ENCODE measurements at regions not wholly inside any gene's neighbourhood (a gene's known extent, or its start where the extent isn't known, plus 50 kb on each side); places are given as distances from the start of the nearest gene placed in this dataset.

DNA sequence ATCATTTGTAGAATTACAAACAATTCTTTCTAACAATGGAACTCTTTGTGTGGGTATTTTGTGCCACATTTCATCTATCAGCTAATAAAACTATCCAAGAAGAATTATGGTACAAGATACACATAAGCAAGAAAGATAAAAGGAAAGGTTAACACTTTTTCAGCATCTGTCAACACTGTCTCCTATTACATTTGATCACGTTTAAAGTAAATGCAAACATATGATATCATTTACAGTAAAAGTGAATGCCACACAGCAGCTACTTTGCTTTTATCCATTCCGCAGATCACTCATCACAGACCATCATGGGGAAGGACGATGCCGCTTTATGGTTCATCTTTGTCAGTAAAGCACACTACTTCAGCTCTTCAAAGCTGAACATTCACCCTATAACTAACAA is 456.4 kb upstream of the MANEA start (continued):
- TF ChIP-seq, protein P1, sequence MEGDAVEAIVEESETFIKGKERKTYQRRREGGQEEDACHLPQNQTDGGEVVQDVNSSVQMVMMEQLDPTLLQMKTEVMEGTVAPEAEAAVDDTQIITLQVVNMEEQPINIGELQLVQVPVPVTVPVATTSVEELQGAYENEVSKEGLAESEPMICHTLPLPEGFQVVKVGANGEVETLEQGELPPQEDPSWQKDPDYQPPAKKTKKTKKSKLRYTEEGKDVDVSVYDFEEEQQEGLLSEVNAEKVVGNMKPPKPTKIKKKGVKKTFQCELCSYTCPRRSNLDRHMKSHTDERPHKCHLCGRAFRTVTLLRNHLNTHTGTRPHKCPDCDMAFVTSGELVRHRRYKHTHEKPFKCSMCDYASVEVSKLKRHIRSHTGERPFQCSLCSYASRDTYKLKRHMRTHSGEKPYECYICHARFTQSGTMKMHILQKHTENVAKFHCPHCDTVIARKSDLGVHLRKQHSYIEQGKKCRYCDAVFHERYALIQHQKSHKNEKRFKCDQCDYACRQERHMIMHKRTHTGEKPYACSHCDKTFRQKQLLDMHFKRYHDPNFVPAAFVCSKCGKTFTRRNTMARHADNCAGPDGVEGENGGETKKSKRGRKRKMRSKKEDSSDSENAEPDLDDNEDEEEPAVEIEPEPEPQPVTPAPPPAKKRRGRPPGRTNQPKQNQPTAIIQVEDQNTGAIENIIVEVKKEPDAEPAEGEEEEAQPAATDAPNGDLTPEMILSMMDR (conservative IDR thresholded peaks at IDR 0.05; ENCODE audit: low read depth in 2 of 2) = no peak
- TF ChIP-seq ZNF331 (CRISPR knock-in tag; IDR thresholded peaks at IDR 0.05; ENCODE audit: low read depth) (no peak), POLR2AphosphoS5 (IDR thresholded peaks at IDR 0.05; ENCODE audit: low read depth) (no peak), EZH2phosphoT487 (IDR thresholded peaks at IDR 0.05; ENCODE audit: unreplicated experiment) (no peak), ZNF114 (CRISPR knock-in tag; IDR thresholded peaks at IDR 0.05) (no peak), STAT1 (IDR thresholded peaks at IDR 0.05; ENCODE audit: unreplicated experiment) (no peak), CREB1 (CRISPR knock-in tag; IDR thresholded peaks at IDR 0.05; ENCODE audit: low read depth) (no peak)

DNA sequence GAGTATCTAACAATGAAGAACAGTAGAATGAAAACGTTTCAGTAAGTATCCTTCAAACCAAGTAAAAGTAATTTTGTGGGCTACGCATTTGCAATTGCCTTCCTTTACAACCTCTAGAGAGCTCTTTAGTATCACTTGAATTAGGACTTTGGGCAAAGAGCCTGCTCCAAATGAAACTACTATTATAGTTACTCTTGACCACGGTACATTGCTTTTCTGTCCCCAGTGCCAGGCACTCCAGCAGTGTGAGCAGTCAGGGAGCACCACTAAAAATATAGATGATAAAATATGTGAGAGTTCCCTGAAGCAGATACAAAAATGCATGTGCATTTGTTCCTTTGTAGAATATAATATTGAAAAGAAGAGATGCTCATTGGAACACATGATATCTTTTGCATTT is 450.1 kb upstream of the MANEA start:
- no peaks in the 10 kb centered on the region for H3K36me3 Mint-ChIP-seq (ENCODE audit: low read depth)
- DNase-seq (ENCODE audit: low spot score) = no peak
- no peak overlapping the region for H2AFZ ChIP-seq

More for the DNA sequence above, 450.1 kb upstream of the MANEA start:
- no peaks in the 10 kb centered on the region for H3F3A ChIP-seq (replicated peaks; ENCODE audit: low read depth)
- H4K20me1 ChIP-seq (replicated peaks; ENCODE audit: insufficient read depth) = no peaks in the 10 kb centered on the region
- no peak overlapping the region for H3K27ac ChIP-seq (ENCODE audit: low read depth)
- no peaks in the 10 kb centered on the region for H3K79me2 ChIP-seq (replicated peaks; ENCODE audit: insufficient read depth)
- H3K4me3 ChIP-seq = no peak overlapping the region
- Mint-ChIP-seq H3K4me1 (no peaks in the 10 kb centered on the region; the same call in 2 of the 3 replicates), H3K9me3 (no peaks in the 10 kb centered on the region), H3K27ac (no peak overlapping the region), H3K4me3 (no peak overlapping the region), H3K27me3 (ENCODE audit: insufficient read depth, low read depth, poor library complexity) (no peaks in the 10 kb centered on the region)
- no peaks in the 10 kb centered on the region for H3K36me3 ChIP-seq (ENCODE audit: insufficient read depth)
- TF ChIP-seq STAT1 (IDR thresholded peaks at IDR 0.05; ENCODE audit: unreplicated experiment) (no peak), ZNF331 (CRISPR knock-in tag; IDR thresholded peaks at IDR 0.05; ENCODE audit: low read depth) (no peak), ZNF114 (CRISPR knock-in tag; IDR thresholded peaks at IDR 0.05) (no peak), CREB1 (CRISPR knock-in tag; IDR thresholded peaks at IDR 0.05; ENCODE audit: low read depth) (no peak), EZH2phosphoT487 (IDR thresholded peaks at IDR 0.05; ENCODE audit: unreplicated experiment) (no peak)
- TF ChIP-seq, protein P2, sequence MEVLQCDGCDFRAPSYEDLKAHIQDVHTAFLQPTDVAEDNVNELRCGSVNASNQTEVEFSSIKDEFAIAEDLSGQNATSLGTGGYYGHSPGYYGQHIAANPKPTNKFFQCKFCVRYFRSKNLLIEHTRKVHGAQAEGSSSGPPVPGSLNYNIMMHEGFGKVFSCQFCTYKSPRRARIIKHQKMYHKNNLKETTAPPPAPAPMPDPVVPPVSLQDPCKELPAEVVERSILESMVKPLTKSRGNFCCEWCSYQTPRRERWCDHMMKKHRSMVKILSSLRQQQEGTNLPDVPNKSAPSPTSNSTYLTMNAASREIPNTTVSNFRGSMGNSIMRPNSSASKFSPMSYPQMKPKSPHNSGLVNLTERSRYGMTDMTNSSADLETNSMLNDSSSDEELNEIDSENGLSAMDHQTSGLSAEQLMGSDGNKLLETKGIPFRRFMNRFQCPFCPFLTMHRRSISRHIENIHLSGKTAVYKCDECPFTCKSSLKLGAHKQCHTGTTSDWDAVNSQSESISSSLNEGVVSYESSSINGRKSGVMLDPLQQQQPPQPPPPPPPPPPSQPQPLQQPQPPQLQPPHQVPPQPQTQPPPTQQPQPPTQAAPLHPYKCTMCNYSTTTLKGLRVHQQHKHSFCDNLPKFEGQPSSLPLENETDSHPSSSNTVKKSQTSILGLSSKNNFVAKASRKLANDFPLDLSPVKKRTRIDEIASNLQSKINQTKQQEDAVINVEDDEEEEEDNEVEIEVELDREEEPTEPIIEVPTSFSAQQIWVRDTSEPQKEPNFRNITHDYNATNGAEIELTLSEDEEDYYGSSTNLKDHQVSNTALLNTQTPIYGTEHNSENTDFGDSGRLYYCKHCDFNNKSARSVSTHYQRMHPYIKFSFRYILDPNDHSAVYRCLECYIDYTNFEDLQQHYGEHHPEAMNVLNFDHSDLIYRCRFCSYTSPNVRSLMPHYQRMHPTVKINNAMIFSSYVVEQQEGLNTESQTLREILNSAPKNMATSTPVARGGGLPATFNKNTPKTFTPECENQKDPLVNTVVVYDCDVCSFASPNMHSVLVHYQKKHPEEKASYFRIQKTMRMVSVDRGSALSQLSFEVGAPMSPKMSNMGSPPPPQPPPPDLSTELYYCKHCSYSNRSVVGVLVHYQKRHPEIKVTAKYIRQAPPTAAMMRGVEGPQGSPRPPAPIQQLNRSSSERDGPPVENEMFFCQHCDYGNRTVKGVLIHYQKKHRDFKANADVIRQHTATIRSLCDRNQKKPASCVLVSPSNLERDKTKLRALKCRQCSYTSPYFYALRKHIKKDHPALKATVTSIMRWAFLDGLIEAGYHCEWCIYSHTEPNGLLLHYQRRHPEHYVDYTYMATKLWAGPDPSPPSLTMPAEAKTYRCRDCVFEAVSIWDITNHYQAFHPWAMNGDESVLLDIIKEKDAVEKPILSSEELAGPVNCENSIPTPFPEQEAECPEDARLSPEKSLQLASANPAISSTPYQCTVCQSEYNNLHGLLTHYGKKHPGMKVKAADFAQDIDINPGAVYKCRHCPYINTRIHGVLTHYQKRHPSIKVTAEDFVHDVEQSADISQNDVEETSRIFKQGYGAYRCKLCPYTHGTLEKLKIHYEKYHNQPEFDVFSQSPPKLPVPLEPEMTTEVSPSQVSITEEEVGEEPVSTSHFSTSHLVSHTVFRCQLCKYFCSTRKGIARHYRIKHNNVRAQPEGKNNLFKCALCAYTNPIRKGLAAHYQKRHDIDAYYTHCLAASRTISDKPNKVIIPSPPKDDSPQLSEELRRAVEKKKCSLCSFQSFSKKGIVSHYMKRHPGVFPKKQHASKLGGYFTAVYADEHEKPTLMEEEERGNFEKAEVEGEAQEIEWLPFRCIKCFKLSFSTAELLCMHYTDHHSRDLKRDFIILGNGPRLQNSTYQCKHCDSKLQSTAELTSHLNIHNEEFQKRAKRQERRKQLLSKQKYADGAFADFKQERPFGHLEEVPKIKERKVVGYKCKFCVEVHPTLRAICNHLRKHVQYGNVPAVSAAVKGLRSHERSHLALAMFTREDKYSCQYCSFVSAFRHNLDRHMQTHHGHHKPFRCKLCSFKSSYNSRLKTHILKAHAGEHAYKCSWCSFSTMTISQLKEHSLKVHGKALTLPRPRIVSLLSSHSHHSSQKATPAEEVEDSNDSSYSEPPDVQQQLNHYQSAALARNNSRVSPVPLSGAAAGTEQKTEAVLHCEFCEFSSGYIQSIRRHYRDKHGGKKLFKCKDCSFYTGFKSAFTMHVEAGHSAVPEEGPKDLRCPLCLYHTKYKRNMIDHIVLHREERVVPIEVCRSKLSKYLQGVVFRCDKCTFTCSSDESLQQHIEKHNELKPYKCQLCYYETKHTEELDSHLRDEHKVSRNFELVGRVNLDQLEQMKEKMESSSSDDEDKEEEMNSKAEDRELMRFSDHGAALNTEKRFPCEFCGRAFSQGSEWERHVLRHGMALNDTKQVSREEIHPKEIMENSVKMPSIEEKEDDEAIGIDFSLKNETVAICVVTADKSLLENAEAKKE (CRISPR knock-in tag; IDR thresholded peaks at IDR 0.05) = no peak
- TF ChIP-seq, protein P3, sequence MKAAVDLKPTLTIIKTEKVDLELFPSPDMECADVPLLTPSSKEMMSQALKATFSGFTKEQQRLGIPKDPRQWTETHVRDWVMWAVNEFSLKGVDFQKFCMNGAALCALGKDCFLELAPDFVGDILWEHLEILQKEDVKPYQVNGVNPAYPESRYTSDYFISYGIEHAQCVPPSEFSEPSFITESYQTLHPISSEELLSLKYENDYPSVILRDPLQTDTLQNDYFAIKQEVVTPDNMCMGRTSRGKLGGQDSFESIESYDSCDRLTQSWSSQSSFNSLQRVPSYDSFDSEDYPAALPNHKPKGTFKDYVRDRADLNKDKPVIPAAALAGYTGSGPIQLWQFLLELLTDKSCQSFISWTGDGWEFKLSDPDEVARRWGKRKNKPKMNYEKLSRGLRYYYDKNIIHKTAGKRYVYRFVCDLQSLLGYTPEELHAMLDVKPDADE (IDR thresholded peaks at IDR 0.05) = no peak
- no peak overlapping the region for H3K4me2 ChIP-seq
- H3K27me3 ChIP-seq (ENCODE audit: insufficient read depth) = no peaks in the 10 kb centered on the region
- no peaks in the 10 kb centered on the region for H3K4me1 ChIP-seq (ENCODE audit: insufficient read depth)
- H3K9me2 ChIP-seq (ENCODE audit: insufficient read depth) = no peaks in the 10 kb centered on the region
- ATAC-seq = no peak

Measured in GM23338 (cell line).